ENCODE measurements at regions not wholly inside any gene's neighbourhood (a gene's known extent, or its start where the extent isn't known, plus 50 kb on each side); places are given as distances from the start of the nearest gene placed in this dataset.

GRCh38 chr7:124557101-124557500 lies 208.5 kb downstream of the GPR37 start:
- H3K27me3 ChIP-seq: no peaks in the 10 kb centered on the region
- H3K4me3 ChIP-seq: no peak overlapping the region
- H3K4me1 ChIP-seq: no peaks in the 10 kb centered on the region
- intact Hi-C loops (cut with DNase I): no loop called here
- no peaks in the 10 kb centered on the region for H3K9me3 ChIP-seq
- H3K36me3 ChIP-seq: no peaks in the 10 kb centered on the region
- no peak overlapping the region for H3K27ac ChIP-seq
- TF ChIP-seq POLR2AphosphoS5 (IDR thresholded peaks at IDR 0.05; ENCODE audit: insufficient read depth in 1 of 2, low read depth in 1 of 2) (no peak), CTCF (IDR thresholded peaks at IDR 0.05) (no peak), POLR2A (IDR thresholded peaks at IDR 0.05) (no peak)
- no peak for DNase-seq (ENCODE audit: extremely low spot score in 2 of 2)

GRCh38 chr7:124553502-124553901 lies 212.1 kb downstream of the GPR37 start:
- H3K27me3 ChIP-seq: no peaks in the 10 kb centered on the region
- H3K36me3 ChIP-seq: no peaks in the 10 kb centered on the region
- no peak overlapping the region for H3K4me3 ChIP-seq
- intact Hi-C loops (cut with DNase I): no loop called here
- no peak overlapping the region for H3K27ac ChIP-seq
- DNase-seq (ENCODE audit: extremely low spot score in 2 of 2): no peak
- H3K4me1 ChIP-seq: no peaks in the 10 kb centered on the region
- no peaks in the 10 kb centered on the region for H3K9me3 ChIP-seq
- TF ChIP-seq POLR2AphosphoS5 (IDR thresholded peaks at IDR 0.05; ENCODE audit: insufficient read depth in 1 of 2, low read depth in 1 of 2): no peak
- TF ChIP-seq CTCF (IDR thresholded peaks at IDR 0.05): no peak
- TF ChIP-seq POLR2A (IDR thresholded peaks at IDR 0.05): no peak

GRCh38 chr7:124552217-124552616 lies 213.4 kb downstream of the GPR37 start:
- Histone ChIP-seq H3K9me3 (no peaks in the 10 kb centered on the region), H3K27ac (no peak overlapping the region), H3K36me3 (no peaks in the 10 kb centered on the region), H3K27me3 (no peaks in the 10 kb centered on the region), H3K4me1 (no peaks in the 10 kb centered on the region), H3K4me3 (no peak overlapping the region)
- no peak for DNase-seq (ENCODE audit: extremely low spot score in 2 of 2)
- TF ChIP-seq POLR2A (IDR thresholded peaks at IDR 0.05) (no peak), CTCF (IDR thresholded peaks at IDR 0.05) (no peak), POLR2AphosphoS5 (IDR thresholded peaks at IDR 0.05; ENCODE audit: insufficient read depth in 1 of 2, low read depth in 1 of 2) (no peak)
- intact Hi-C loops (cut with DNase I): no loop called here

- Histone ChIP-seq H3K4me1 (no peaks in the 10 kb centered on the region), H3K27me3 (no peaks in the 10 kb centered on the region), H3K36me3 (no peaks in the 10 kb centered on the region), H3K27ac (no peak overlapping the region), H3K4me3 (no peak overlapping the region), H3K9me3 (no peaks in the 10 kb centered on the region)
- DNase-seq (ENCODE audit: extremely low spot score in 2 of 2): no peak
- TF ChIP-seq CTCF (IDR thresholded peaks at IDR 0.05) (no peak), POLR2AphosphoS5 (IDR thresholded peaks at IDR 0.05; ENCODE audit: insufficient read depth in 1 of 2, low read depth in 1 of 2) (no peak), POLR2A (IDR thresholded peaks at IDR 0.05) (no peak)
- intact Hi-C loops (cut with DNase I): no loop called here
These were observed 215.6 kb downstream of the GPR37 start for GRCh38 chr7:124550036-124550435.

GRCh38 chr7:124542476-124542875 lies 223.1 kb downstream of the GPR37 start:
- TF ChIP-seq POLR2AphosphoS5 (IDR thresholded peaks at IDR 0.05; ENCODE audit: insufficient read depth in 1 of 2, low read depth in 1 of 2): no peak
- TF ChIP-seq POLR2A (IDR thresholded peaks at IDR 0.05): no peak
- TF ChIP-seq CTCF (IDR thresholded peaks at IDR 0.05): no peak
- H3K27ac ChIP-seq: no peak overlapping the region
- H3K9me3 ChIP-seq: no peaks in the 10 kb centered on the region
- DNase-seq (ENCODE audit: extremely low spot score in 2 of 2): no peak
- H3K4me1 ChIP-seq: no peaks in the 10 kb centered on the region
- intact Hi-C loops (cut with DNase I): no loop called here
- no peaks in the 10 kb centered on the region for H3K36me3 ChIP-seq
- H3K27me3 ChIP-seq: no peaks in the 10 kb centered on the region
- H3K4me3 ChIP-seq: no peak overlapping the region

All from vagina (tissue), 2 donors.